ENCODE measurements at regions not wholly inside any gene's neighbourhood (a gene's known extent, or its start where the extent isn't known, plus 50 kb on each side); places are given as distances from the start of the nearest gene placed in this dataset.

DNA sequence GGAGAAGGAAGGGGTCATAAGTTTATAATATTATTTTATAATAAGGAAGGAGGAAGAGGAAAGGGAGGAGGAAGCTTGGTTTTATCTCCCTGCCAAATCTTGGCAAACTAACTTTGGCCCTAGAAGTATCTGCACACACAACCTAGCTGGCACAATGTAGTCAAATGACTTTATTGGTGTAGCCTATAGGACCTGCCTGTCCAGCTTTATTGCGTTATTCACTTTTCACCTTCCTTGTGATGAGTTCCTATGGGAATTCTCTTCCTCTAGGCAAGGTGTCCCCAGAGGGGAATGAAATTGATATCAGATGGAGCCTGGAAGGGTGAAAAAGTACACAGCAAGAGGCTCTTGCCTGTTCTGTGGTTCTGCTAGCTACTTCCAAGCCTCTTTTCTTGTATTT, 111.2 kb upstream of the SLC25A36 start:
- Histone ChIP-seq H3K27ac (ENCODE audit: low read depth) (no peak overlapping the region), H3K4me3 (ENCODE audit: low read depth, low read length) (no peak overlapping the region), H3K4me1 (ENCODE audit: insufficient read depth) (no peaks in the 10 kb centered on the region), H3K36me3 (ENCODE audit: insufficient read depth) (peaks cover 2% of the 10 kb centered on the region)
- WGBS = 94% methylated on average over 1 of the region's 1 CpG
- DNase-seq (ENCODE audit: extremely low spot score) = no peak

DNA sequence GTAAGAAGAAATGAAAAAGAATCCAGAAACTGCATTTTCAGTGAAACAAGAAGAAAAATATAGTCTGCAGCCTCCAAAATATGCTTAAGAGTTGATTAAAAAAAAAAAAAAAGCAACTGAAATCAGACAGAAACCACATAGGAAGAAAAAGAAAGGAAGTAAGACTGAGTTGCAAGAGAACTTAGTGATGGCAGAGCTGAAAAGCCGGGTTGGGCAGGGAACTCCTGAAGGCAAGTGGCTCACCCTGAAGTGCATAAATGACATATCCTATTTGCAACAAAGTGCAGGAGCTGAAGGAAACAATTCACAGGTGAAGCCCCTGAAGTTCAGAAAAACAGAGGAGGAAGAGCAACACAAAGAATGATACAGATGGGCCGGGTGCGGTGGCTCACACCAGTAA, 108.8 kb upstream of the SLC25A36 start:
- no peak overlapping the region for H3K4me3 ChIP-seq (ENCODE audit: low read depth, low read length)

DNA sequence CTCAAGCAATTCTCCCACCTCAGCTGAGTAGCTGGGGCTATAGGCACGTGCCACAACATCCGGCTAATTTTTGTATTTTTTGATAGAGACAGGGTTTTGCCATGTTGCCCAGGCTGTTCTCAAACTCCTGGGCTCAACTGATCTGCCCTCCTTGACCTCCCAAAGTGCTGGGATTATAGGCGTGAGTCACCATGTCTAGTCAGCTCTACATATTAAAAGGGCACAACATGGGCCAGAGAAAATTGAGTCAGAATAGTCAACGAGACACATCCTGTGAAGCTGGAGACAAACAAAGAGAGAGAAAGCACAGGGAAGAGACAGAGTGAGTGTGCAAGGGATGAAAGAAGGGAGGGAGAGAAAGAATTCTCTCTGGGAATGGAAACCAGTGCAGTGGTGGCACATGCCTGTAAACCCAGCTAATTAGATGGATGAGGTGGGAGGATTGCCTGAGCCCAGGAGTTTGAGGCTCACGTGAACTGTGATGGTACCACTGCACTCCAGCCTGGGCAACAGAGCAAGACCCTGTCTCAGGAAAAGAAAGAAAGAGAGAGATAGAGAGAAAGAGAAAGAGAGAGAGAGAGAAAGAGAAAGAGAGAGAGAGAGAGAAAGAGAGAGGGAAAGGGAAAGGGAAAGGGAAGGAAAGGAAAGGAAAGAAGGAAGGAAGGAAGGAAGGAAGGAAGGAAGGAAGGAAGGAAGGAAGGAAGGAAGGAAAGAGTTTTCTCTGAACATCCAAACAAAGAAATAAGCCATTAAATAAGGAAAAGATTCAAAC, 107.2 kb upstream of the SLC25A36 start:
- WGBS = 61% methylated on average over 5 of the region's 5 CpGs
- H3K4me3 ChIP-seq (ENCODE audit: low read depth, low read length) = no peak overlapping the region

More for the DNA sequence above, 108.8 kb upstream of the SLC25A36 start:
- Histone ChIP-seq H3K36me3 (ENCODE audit: insufficient read depth) (peaks cover 2% of the 10 kb centered on the region), H3K27ac (ENCODE audit: low read depth) (no peak overlapping the region), H3K4me1 (ENCODE audit: insufficient read depth) (no peaks in the 10 kb centered on the region)
- 75% methylated on average over 3 of the region's 3 CpGs for WGBS
- DNase-seq (ENCODE audit: extremely low spot score) = no peak

GRCh38 chr3:140842984-140843649, 98.5 kb upstream of the SLC25A36 start:
- 76% methylated on average over 4 of the region's 4 CpGs for WGBS
- no peak overlapping the region for H3K4me3 ChIP-seq (ENCODE audit: low read depth, low read length)
- no peaks in the 10 kb centered on the region for H3K4me1 ChIP-seq (ENCODE audit: insufficient read depth)
- no peak overlapping the region for H3K27ac ChIP-seq (ENCODE audit: low read depth)
- no peaks in the 10 kb centered on the region for H3K36me3 ChIP-seq (ENCODE audit: insufficient read depth)
- no peak for DNase-seq (ENCODE audit: extremely low spot score)

More for the DNA sequence above, 107.2 kb upstream of the SLC25A36 start:
- no peak overlapping the region for H3K27ac ChIP-seq (ENCODE audit: low read depth)
- H3K4me1 ChIP-seq (ENCODE audit: insufficient read depth) = no peaks in the 10 kb centered on the region
- H3K36me3 ChIP-seq (ENCODE audit: insufficient read depth) = peaks cover 2% of the 10 kb centered on the region
- no peak for DNase-seq (ENCODE audit: extremely low spot score)

DNA sequence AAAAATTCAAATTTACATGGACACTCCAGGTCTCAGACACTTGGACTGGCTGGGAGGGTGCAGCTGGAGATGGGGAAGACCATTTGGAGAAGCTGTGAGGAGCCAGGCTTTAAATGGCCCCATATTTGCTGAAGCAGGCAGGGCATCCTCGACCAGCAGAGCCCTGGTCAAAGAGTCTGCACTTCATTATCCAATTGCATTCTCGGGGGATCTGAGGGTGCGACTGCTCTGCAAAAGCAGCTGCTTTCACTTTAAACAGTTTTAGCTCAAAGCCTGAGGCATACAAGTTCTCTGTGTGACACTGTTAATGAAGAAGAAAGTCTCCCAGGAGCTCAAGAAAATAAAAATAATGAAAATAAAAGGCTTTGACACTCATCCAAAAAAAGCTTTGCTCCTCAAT, 98.0 kb upstream of the SLC25A36 start:
- DNase-seq (ENCODE audit: extremely low spot score) = no peak
- H3K27ac ChIP-seq (ENCODE audit: low read depth) = no peak overlapping the region
- H3K4me3 ChIP-seq (ENCODE audit: low read depth, low read length) = no peak overlapping the region
- WGBS = 31% methylated on average over 3 of the region's 3 CpGs
- H3K4me1 ChIP-seq (ENCODE audit: insufficient read depth) = no peaks in the 10 kb centered on the region
- no peaks in the 10 kb centered on the region for H3K36me3 ChIP-seq (ENCODE audit: insufficient read depth)

DNA sequence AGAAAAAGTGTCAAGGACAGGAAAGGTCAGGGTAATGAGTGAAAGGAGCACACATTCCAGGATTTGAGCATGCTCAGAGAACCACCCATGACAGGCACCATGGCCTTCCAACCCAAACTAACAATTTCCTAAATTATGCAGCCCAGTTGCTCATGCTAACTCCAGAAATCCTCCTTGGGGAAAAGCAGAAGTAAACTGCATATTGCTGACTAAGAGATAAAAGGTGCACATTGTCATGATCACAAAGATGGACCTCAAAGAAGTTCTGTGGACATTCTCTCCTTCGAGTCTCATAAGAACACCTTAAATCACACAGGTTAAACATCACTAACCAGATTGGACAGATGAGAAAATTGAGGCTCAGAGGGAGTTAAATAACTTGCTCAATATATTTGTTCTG, 97.6 kb upstream of the SLC25A36 start:
- Histone ChIP-seq H3K27ac (ENCODE audit: low read depth) (no peak overlapping the region), H3K4me1 (ENCODE audit: insufficient read depth) (no peaks in the 10 kb centered on the region), H3K36me3 (ENCODE audit: insufficient read depth) (no peaks in the 10 kb centered on the region), H3K4me3 (ENCODE audit: low read depth, low read length) (no peak overlapping the region)
- 82% methylated on average over 1 of the region's 1 CpG for WGBS
- no peak for DNase-seq (ENCODE audit: extremely low spot score)

GRCh38 chr3:140845882-140846281, 95.8 kb upstream of the SLC25A36 start:
- no peak for DNase-seq (ENCODE audit: extremely low spot score)
- no peaks in the 10 kb centered on the region for H3K36me3 ChIP-seq (ENCODE audit: insufficient read depth)
- H3K4me1 ChIP-seq (ENCODE audit: insufficient read depth) = no peaks in the 10 kb centered on the region
- H3K4me3 ChIP-seq (ENCODE audit: low read depth, low read length) = no peak overlapping the region
- H3K27ac ChIP-seq (ENCODE audit: low read depth) = no peak overlapping the region
- WGBS = 77% methylated on average over 2 of the region's 2 CpGs

DNA sequence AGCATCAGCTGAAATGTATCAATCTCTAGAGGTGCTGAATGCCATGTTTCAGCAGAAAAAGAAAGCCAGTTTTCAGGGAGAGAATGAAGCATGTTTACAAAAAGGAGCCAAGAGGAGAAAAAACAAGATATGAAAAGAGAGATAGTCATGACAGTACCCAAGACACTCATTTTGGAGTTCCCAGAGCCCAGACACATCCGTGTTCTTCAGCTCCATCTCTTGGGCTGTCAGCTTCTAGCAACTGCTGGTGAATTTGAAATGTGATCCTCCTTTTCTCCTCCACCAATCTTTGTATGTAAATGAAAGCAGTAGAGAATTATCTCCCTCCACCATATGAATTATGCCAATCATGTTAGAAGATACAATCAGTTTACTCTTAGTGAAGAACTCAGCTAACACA, 93.0 kb upstream of the SLC25A36 start:
- H3K27ac ChIP-seq (ENCODE audit: low read depth) = no peak overlapping the region
- no peak overlapping the region for H3K4me3 ChIP-seq (ENCODE audit: low read depth, low read length)
- H3K4me1 ChIP-seq (ENCODE audit: insufficient read depth) = no peaks in the 10 kb centered on the region
- no peak for DNase-seq (ENCODE audit: extremely low spot score)
- WGBS = 25% methylated on average over 1 of the region's 1 CpG
- no peaks in the 10 kb centered on the region for H3K36me3 ChIP-seq (ENCODE audit: insufficient read depth)

DNA sequence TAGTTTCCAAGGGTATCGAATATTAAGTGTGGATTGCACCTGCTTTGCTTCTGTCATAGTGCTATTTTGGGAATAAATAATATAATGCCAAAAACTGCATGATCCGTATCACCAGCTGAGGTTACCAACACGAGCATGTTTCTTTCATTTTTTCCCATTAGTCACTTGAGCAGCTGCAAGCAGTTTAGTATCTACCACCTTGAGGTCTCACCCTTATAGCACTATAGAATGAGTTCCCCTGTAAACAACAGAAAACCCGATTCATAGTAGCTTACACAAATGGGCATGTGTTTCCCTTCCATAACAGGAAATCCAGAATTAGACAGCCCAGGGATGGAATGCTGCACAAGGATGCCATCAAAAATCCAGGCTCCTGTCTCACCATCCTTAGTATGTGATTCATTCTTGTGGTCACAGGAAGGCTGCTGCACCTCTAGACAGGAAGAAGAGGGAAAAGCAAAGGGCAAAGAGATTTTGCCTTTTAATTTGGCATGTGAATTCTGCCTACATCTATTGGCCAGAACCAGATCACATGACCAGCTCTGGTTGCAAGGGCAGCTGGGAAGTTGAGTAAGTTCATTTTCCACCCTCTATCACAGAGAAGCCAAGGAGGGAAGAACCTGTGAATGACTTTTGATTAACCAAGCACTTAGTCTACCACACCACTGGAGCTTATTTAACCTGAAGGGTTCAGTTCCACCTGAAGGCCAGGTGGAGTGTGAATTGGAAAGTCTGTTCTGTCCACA, 91.3 kb upstream of the SLC25A36 start:
- Histone ChIP-seq H3K4me1 (ENCODE audit: insufficient read depth) (no peaks in the 10 kb centered on the region), H3K4me3 (ENCODE audit: low read depth, low read length) (no peak overlapping the region), H3K36me3 (ENCODE audit: insufficient read depth) (no peaks in the 10 kb centered on the region), H3K27ac (ENCODE audit: low read depth) (no peak overlapping the region)
- no peak for DNase-seq (ENCODE audit: extremely low spot score)
- WGBS = 40% methylated on average over 4 of the region's 4 CpGs

- Histone ChIP-seq H3K4me1 (ENCODE audit: insufficient read depth) (no peaks in the 10 kb centered on the region), H3K36me3 (ENCODE audit: insufficient read depth) (no peaks in the 10 kb centered on the region), H3K4me3 (ENCODE audit: low read depth, low read length) (no peak overlapping the region), H3K27ac (ENCODE audit: low read depth) (no peak overlapping the region)
- 73% methylated on average over 2 of the region's 2 CpGs for WGBS
- DNase-seq (ENCODE audit: extremely low spot score) = no peak
Observed at GRCh38 chr3:140854961-140855360, 86.7 kb upstream of the SLC25A36 start.

DNA sequence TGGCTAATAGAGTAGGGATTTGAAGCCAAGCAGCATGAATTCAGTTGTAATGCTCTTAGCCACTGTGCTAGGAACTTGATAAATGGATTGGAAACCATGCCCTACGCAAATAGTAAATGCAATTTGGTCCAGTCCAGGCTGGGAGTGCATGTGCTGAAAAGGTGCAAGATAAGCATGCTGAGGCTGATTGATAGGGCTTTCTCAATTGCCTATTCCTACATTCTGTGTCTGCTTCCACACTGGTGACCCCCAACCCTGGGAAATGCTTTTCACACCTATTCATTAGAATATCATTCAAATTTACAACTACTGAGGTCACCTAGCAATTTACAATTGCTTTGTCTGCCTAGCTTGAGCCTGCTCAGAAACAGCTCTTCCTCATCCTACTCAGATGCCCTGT, 84.7 kb upstream of the SLC25A36 start:
- H3K27ac ChIP-seq (ENCODE audit: low read depth) = no peak overlapping the region
- H3K4me3 ChIP-seq (ENCODE audit: low read depth, low read length) = no peak overlapping the region
- WGBS = 90% methylated on average over 1 of the region's 1 CpG
- DNase-seq (ENCODE audit: extremely low spot score) = no peak
- no peaks in the 10 kb centered on the region for H3K4me1 ChIP-seq (ENCODE audit: insufficient read depth)
- H3K36me3 ChIP-seq (ENCODE audit: insufficient read depth) = no peaks in the 10 kb centered on the region

DNA sequence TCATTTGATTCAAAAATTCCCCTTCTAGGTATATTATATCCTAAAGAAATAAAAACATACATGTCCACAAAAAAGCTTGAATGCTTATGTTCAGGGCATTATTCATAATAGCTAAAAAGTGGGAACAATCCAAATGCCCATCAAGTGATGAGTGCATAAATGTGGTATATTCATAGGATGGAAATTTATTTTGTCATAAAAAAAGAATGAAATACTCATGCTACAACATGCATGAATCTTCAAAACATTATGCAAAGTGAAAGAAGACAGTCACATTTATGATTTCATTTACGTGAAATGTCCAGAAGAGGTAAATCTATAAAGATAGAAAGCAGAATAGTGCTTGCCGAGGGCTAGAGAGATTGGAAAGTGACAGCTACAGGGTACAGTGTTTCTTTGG, 83.6 kb upstream of the SLC25A36 start:
- whole genome bisulfite sequencing = 52% methylated on average over 2 of the region's 2 CpGs
- Histone ChIP-seq H3K27ac (ENCODE audit: low read depth) (no peak overlapping the region), H3K4me3 (ENCODE audit: low read depth, low read length) (no peak overlapping the region), H3K36me3 (ENCODE audit: insufficient read depth) (no peaks in the 10 kb centered on the region), H3K4me1 (ENCODE audit: insufficient read depth) (no peaks in the 10 kb centered on the region)
- DNase-seq (ENCODE audit: extremely low spot score) = no peak

DNA sequence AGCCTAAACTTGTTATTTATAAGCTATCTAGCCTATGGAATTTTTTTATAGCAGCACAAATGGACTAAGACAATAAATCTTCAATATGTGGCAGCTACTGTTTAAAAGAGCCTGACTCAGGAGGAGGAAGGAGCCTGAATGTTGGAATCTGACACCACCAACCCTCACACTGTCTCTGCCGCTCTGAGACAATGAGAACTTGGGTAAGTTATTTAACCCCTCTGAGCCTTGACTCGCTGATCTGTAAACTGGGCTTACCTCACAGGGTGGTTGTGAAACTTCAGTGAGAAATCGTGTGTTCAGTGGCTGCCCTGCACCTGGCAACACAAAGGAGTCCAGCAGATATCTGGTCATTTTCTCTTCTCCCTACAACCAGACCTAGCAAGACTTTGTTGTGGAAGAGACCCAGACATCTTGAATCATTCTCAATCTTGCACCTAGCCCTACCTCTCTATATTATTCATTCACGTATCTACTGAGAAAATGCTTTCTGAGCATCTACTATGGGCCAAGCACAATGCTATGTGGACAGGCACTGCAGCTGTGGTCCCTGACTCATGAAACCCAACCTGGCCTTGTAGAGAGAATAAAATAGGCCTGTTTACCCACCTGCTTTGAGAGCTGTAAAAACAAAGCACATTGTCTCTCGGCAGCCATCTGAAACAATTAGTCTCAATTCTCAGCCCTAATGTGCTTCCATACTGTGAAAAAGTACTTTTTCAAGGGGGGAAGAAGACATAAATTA, 81.9 kb upstream of the SLC25A36 start:
- no peak for DNase-seq (ENCODE audit: extremely low spot score)
- H3K4me3 ChIP-seq (ENCODE audit: low read depth, low read length) = no peak overlapping the region
- H3K4me1 ChIP-seq (ENCODE audit: insufficient read depth) = no peaks in the 10 kb centered on the region
- H3K27ac ChIP-seq (ENCODE audit: low read depth) = no peak overlapping the region
- WGBS = 61% methylated on average over 5 of the region's 5 CpGs
- H3K36me3 ChIP-seq (ENCODE audit: insufficient read depth) = no peaks in the 10 kb centered on the region

Measured in urinary bladder (tissue), 3 donors.